ENCODE measurements at regions not wholly inside any gene's neighbourhood (a gene's known extent, or its start where the extent isn't known, plus 50 kb on each side); places are given as distances from the start of the nearest gene placed in this dataset.

GRCh38 chr14:86779416-86779815 is 1213.6 kb downstream of the GALC start:
- H3K14ac ChIP-seq (replicated peaks; ENCODE audit: low read depth, low read length), result no peak overlapping the region
- H3K23ac ChIP-seq (ENCODE audit: low read depth, low read length), result no peak overlapping the region
- H2AK9ac ChIP-seq (replicated peaks; ENCODE audit: low read depth, low read length, poor library complexity), result no peak overlapping the region
- H3K36me3 ChIP-seq (ENCODE audit: control insufficient read depth, insufficient read depth, low read length), result no peaks in the 10 kb centered on the region
- no peak overlapping the region for H3K56ac ChIP-seq (ENCODE audit: extremely low read depth, insufficient read depth, low read length)
- in situ Hi-C loops (cut with MboI; ENCODE audit: low sequenced_read_pairs) (no loop called here), dilution Hi-C loops (cut with HindIII; ENCODE audit: low sequenced_read_pairs, unreplicated experiment) (no loop called here), intact Hi-C loops (cut with micrococcal nuclease) (no loop called here)
- H3K9me1 ChIP-seq (ENCODE audit: insufficient read depth, low read length), result no peaks in the 10 kb centered on the region
- H3K4me1 ChIP-seq (ENCODE audit: control insufficient read depth, insufficient read depth, low read length), result peaks cover 3% of the 10 kb centered on the region; the same call in 1 of the 2 replicates
- POLR2A ChIA-PET (ENCODE audit: unreplicated experiment), result no interaction called here
- H2BK5ac ChIP-seq (ENCODE audit: low read depth, low read length, poor library complexity, severe bottlenecking), result no peak overlapping the region
- CTCF ChIA-PET, result no interaction called here
- no peaks in the 10 kb centered on the region for H3K27me3 ChIP-seq (ENCODE audit: control insufficient read depth, insufficient read depth, low read length)
- H2AFZ ChIP-seq (replicated peaks; ENCODE audit: low read length, poor library complexity), result no peak overlapping the region
- H4K20me1 ChIP-seq (ENCODE audit: insufficient read depth, low read length), result no peaks in the 10 kb centered on the region
- no peak overlapping the region for H3K4me3 ChIP-seq (ENCODE audit: insufficient read depth, low read depth, low read length)
- no CpG with 5 or more reads among the region's 1 CpG for WGBS, 2 experiments (ENCODE audit: extremely low coverage in 2 of 2, insufficient read length in 1 of 2)
- no peak overlapping the region for H2BK120ac ChIP-seq (ENCODE audit: low read depth, low read length)
- H3K18ac ChIP-seq (ENCODE audit: low read depth, low read length), result no peak overlapping the region; the same call in 1 of the 2 replicates
- no peaks in the 10 kb centered on the region for H3K79me1 ChIP-seq (ENCODE audit: low read depth in 1 of 2, low read length in 2 of 2)
- BruUV-seq (replicated peaks), result no TSS peak
- no peak overlapping the region for H4K91ac ChIP-seq (ENCODE audit: insufficient read depth, low read depth, low read length)
- ATAC-seq (ENCODE audit: low read depth) (no peak), DNase-seq (peak; percentile 40)
- peak overlapping the region; percentile 25; the same call in 1 of the 2 replicates for H3K4ac ChIP-seq (ENCODE audit: low read depth, low read length)
- TF ChIP-seq CEBPB (IDR thresholded peaks at IDR 0.05; ENCODE audit: low read depth, low read length), result peak; percentile 25; the same call in 1 of the 2 replicates
- TF ChIP-seq BHLHE40 (IDR thresholded peaks at IDR 0.05; ENCODE audit: low read depth, low read length), result no peak
- TF ChIP-seq, protein P1, sequence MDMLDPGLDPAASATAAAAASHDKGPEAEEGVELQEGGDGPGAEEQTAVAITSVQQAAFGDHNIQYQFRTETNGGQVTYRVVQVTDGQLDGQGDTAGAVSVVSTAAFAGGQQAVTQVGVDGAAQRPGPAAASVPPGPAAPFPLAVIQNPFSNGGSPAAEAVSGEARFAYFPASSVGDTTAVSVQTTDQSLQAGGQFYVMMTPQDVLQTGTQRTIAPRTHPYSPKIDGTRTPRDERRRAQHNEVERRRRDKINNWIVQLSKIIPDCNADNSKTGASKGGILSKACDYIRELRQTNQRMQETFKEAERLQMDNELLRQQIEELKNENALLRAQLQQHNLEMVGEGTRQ (IDR thresholded peaks at IDR 0.05; ENCODE audit: low read depth, low read length), result no peak
- no peaks in the 10 kb centered on the region for H3K9me3 ChIP-seq (ENCODE audit: control insufficient read depth, insufficient read depth, low read length)
- H4K5ac ChIP-seq (ENCODE audit: low read depth, low read length), result no peak overlapping the region
- no peak overlapping the region for H3K4me2 ChIP-seq (ENCODE audit: low read depth, low read length)
- no peak overlapping the region for H2BK15ac ChIP-seq (ENCODE audit: low read depth, low read length)
- H2BK20ac ChIP-seq (ENCODE audit: low read depth, low read length), result no peak overlapping the region
- no peak overlapping the region for H4K8ac ChIP-seq (ENCODE audit: low read depth in 2 of 2, low read length in 2 of 2)
- no peak overlapping the region for H3K27ac ChIP-seq (ENCODE audit: insufficient read depth, low read length)
- H3K9ac ChIP-seq (ENCODE audit: low read depth, low read length), result no peak overlapping the region
- H2AK5ac ChIP-seq (ENCODE audit: low read depth, low read length), result no peak overlapping the region

All from IMR-90 (cell line).